Hindlimb muscle (tissue), 1 donor: ENCODE measurements at regions not wholly inside any gene's neighbourhood (a gene's known extent, or its start where the extent isn't known, plus 50 kb on each side); places are given as distances from the start of the nearest gene placed in this dataset.
"Not testable (repeated sequence)": the region's sequence is repeated elsewhere in the genome, so short reads cannot be mapped to it uniquely, and the experiment has no call there.

ENCODE experiments used
- DNase-seq: peaks from one replicate; pipeline ENCODE4 v3.0.0-alpha.2; 2013

DNA sequence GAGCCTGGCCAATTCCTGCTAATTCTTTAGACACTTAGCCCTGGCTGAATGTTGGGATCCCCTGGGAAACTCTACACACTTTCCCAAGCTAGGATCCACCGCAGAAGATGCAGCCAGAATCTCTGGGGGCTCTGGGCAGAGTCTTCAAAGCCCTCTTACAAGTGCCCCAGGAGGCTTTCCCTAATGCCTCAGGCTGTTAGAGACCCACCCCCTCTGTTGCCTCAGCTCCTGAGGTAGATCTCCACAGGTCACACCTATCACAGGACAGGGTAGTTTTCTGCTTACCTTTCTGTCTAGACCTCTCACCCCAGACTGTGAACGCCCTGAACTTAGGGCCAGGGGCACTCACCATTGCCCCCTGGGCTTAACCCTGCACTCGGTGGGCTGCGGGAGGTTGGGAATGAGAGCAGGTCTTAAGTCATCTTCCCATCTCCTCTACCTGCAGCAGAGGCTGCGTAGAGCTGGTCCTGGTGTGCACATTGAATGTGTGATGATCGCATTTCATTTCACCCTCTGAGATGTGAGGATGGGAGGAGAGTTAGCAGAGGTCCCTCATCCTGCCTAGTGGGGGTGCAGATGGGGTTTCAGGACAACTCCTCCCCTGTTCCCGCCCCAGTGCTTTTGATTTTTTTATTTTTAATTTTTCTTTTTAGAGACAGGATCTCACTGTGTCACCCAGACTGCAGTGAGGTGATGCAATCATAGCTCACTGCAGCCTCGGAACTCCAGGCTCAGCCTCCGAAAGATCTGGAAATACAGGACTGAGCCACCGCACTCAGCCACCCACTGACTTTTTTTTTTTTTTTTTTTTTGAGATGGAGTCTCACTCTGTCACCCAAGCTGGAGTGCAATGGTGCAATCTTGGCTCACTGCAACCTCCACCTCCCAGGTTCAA lies 89.0 kb upstream of the LHX1 start:
- no peak for DNase-seq

DNA sequence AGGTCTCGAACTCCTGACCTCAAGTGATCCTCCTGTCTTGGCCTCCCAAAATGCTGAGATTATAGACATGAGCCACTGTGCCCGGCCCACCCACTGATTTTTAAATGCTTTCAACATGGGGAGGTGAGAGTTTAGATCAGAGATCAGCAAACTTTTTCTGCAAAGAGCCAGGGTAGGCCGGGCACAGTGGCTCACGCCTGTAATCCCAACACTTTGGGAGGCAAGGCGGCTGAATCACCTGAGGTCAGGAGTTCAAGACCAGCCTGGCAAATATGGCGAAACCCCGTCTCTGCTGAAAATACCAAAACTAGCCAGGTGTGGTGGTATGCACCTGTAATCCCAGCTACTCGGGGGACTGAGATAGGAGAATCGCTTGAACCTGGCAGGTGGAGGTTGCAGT lies 88.3 kb upstream of the LHX1 start:
- DNase-seq: not testable (repeated sequence)

DNA sequence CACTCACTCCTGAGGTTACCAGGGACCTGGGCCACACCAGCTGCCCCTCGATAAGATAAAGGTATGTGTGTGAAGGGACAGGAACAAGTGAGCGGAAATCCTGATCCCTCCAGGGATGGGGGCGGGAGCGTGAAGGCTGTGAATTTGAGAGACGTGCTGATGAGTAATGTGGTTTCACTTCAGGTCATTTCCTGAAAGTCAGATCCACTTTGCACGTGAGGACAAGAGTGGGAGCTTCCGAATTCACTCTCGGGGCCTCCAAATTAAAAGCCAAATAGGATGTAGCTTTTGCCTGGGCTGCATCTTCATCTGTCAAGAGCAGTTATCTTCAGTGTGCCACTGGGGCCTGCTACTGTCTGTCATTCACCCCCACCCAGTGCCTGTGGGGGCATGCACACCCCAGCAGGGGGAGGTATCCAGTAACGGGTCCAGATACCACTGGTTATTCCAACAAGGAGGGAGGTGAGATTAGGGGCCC lies 87.4 kb upstream of the LHX1 start:
- DNase-seq: no peak

DNA sequence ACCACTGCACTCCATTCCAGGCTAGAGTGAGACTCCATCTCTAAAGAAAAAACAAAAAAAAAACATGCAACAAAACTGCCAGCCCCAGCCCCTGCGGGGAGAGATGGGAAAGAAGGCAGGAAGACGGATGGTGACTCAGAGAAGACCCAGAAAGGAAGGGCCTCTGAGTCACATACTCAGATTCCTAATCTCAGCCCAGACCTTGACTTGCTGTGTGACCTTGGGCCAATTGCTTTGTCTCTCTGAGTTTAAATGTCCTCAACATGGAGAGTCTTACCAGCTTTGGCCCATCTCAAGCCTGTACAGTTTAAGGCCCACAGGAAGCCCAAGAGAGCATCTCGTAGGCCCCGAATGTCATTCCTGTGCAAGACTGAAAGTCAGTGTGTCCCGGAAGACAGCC lies 86.5 kb upstream of the LHX1 start:
- DNase-seq: no peak

DNA sequence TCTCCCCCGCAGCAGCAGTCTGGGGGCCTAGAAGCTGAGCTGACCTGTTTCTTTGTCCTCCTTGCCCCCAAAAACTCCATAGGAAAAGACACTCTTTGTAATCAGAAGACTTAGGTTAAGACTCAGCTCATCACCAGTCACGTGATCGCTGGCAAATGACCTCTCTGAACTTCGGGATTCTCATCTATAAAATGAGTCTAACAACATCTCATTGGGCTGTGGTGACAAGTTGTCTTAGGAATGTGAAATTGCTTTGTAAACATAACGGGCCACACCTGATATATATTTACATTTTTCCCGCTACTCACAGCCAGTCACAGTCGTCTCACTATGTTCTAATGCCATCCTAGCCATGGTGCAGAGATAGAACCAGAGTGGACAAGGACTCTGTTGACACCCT lies 86.0 kb upstream of the LHX1 start:
- no peak for DNase-seq

DNA sequence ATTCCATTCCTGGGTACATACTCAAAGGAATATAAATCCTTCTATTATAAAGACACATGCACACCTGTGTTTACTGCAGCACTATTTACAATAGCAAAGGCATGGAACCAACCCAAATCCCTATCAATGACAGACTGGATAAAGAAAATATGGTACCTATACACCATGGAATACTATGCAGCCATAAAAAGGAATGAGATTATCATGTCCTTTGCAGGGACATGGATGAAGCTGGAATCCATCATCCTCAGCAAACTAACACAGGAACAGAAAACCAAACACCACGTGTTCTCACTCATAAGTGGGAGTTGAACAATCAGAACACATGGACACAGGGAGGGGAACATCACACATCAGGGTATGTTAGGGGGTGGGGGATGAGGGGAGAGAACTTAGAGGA lies 84.8 kb upstream of the LHX1 start:
- DNase-seq: not testable (repeated sequence)

DNA sequence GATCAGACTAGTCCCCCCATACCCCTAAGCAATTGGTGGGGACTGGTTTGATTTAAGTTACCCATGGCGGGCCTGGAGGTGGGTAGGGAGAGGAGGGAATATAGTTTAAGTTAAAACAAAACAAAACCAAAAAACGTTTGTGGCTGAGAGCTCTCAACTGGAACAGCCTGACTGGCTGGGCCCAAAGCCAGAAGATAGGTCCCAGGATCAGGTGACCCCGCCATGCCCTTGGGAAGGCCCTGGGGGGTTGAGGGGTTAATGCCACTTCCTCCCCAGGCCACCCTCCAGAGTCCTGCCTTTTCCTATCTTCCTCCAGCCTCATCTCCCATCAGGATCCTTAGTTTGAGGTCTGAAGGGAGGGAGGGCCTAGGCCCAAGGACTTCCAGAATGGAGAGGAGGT lies 82.3 kb upstream of the LHX1 start:
- no peak for DNase-seq

DNA sequence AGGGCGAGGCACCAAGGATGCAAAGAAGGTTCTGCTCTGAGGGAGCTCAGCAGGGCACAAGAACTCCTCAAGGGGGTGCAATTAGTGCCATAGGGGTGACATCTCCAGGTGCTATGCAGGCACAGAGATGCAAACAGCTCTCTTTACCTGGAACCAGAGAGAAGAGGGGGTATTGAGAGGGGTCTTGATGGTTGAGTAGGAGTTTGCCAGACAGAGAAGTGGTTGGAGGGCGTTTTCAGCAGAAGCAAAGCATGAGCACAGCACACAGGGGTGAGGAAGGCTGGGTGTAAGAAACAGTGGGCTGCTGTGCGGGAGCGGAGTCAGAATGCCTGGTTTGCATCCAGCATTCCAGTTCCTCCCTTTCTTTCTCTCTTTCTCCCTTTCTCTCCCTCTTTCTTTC lies 81.8 kb upstream of the LHX1 start:
- DNase-seq: no peak

DNA sequence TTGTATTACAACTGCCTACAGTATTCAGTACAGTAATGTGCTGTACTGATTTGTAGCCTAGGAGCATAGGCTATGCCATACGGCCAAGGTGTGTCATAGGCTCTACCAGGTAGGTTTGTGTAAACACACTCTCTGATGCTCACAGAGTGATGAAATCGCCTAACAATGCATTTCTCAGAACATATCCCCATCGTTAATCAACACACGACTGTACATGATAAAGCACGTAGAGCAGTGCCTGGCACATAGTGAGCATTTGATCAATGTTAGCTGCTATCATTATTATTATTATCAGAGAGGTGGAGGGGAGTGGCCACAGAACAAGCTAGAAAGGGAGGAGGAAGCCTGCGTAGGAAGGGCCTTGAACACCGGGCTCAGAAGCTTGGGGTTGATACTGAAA lies 81.1 kb upstream of the LHX1 start:
- DNase-seq: no peak

DNA sequence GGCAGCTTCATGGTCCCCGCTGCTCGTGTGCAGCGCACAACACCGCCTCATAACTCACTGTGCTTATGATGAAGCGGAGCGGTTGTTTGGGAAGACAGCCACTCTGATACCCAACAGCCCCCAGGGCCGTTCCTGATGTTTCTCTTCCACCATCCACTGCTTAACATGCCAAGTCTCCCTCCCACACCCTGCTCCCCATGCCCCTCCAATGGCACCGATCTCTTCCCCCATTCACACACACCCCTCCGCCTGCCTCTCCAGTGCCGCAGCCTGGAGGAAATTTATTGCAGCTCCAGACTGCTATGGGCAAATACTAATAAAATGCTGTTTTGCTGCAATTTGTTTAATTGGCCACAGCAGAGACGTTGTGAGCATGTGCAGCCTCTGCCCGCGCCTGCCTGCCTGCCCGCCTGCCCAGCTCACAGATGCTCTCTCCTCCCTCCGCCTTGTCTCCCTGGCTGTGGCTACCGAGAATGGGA lies 80.3 kb upstream of the LHX1 start:
- DNase-seq: no peak

DNA sequence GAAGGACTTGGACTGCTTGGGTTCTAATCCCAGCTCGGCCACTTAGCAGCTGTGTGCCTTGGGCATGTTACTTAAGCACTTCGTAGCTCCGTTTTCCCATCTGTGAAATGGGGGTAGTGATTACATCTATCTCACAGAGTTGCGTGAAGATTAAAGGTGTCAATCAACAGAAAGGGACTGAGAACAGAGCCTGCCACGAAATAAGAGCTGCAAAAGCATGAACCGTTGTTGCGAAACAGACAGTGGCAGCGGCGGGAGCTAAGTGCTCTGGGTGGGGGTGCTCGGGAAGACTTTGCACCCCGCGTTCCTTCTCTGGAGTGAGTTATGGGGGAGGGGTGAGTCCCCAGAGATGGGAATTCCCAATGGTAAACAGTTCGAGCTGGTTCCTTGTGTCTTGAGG lies 79.6 kb upstream of the LHX1 start:
- DNase-seq: no peak

DNA sequence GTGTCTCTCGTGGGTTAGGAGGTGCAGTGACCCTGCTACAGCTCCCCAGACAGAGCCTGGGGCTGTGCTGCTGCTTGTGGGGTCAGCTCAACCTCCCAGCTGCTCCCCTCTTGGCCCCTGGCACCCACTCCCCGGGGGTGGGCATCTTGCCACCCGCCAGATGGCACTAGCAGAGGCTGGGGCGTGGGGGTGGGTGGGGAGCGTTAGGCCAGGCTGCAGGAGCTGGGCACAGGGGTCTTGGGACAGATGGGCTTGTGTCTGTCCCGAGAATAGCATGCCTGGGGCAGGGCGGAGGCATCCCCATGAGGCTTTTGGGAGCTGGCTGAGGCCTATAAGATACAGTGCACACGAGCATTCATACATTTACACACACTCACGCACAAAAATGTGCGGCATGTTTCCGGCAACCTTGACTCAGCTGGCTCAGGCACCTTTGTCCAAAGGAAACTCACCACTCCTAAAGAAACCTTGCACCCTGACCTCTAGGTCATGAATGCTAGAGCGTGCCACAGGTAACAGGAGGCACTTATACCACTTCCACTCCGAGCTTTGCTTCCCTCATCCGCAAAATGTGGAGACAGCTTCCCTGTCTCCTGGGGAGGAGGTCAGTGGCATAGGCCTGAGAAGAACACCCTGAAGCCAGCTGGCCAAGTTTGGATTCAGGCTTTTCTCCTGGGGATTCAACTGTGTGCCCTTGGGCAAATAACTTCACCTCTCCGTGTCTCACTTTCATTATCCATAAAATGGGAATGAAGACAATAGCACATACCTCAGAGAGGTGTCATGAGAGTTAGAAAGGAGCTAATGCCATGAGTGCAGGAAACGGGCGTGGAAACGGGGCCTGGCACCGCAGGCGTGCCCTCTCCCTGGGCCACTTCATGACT lies 78.9 kb upstream of the LHX1 start:
- no peak for DNase-seq

DNA sequence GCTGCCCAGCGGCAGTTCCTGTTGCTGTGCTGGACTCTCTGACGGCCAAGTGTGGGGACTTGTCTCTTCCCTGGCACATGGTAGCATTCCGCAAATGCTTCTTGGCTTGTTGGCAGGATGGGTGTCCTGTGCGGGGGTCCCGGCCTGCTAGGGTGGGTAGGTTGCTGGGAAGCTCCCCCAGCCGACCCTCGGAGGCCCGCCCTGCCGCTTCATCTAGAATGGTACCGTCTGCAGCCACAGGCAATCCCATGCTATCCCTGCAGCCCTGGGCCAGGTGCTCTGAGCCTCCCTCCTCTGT lies 78.3 kb upstream of the LHX1 start:
- DNase-seq: no peak

DNA sequence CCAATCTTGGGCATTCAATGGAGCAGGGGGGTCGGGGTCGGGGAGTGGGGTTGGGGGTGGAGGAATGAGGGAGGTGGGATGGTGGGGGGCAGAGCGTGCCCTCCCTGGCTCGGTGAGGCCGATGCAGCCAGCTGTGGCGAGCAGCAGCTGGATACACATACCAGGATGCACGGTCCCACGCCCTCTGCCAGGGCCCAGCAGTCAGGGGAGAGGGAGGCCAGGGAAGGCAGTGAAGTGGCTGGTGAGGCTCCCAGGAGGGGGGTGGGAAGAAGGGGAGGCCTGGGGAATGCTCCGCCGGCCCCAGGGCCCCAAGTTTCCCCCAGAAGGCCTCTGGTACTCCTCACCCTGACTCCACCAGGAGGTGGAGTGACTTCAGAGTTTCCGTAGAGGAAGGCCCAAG lies 77.6 kb upstream of the LHX1 start:
- no peak for DNase-seq

DNA sequence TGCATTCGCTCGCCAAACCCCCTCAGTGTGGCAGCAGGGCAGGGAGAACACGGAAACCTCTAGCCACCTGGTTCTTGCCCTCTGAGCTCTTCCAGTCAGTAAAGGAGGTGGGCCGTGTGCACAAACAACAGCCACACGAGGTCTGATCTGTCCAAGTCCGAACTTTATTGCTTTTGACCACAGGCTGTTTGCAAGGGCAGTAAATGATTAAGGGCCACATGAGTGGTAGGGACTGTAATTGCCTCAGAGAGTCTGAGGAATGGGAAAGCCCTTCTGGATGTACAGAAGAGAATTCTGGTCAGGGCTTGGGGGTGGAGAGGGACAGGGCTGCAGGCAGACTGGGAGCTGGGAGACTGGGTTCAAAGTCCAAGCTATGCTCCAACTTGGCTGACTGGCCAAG lies 75.7 kb upstream of the LHX1 start:
- no peak for DNase-seq

DNA sequence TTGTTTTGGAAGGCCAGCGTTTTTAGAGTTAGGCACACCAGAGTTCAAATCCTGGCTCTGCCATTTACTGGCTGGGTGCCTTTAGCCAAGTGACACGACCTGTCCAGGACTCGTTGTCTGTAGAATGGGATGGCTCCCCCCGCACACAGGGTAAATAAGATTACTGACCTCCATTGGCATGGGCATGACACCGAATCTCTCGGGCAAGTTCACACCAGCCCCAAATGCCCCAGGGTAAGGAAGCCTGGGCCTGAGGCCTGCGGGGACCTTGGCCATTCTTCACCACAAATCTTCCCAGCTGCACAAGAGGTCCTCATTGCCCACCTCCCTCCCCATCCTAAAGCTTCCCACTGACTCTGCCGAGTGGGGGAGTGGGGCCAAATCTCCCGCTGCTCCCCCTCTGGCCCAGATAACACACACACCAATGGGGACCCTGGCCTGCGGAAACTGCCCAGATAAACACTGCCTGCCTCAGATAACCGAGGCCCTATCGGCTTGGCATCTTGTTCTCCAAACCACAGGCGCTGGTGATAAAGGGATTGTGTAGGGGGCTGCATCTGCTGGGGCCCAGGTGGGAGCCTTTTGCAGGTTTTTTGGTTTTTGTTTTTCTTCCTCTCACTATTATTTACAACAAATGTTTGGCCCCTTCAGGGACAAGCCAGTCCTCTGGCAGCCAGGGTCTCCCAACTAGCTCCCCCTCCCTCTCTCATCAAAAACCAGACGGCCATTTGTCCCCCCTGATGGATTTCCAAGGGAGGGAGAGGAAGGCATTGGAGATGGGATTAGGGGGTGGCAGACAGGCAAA lies 75.0 kb upstream of the LHX1 start:
- no peak for DNase-seq

DNA sequence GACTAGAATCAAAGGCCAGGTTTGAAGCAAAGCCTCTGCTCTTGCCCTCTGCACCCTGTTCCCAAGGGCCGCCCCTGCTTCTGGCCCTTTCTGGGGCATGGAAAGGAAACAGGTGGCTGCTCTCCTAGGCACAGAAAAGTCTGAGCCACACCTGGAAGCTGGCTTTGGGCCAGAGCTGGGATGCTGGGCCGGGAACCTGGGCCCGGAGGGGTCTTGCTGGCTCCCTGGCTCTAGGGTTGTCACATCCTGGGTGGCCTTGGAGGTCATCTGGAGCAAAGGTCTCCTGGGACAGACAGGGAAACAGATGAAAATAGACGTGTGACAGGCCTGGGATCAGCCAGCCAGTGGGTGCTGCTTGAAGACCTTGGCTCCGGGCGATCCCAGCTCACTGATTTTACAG lies 74.1 kb upstream of the LHX1 start:
- DNase-seq: no peak

DNA sequence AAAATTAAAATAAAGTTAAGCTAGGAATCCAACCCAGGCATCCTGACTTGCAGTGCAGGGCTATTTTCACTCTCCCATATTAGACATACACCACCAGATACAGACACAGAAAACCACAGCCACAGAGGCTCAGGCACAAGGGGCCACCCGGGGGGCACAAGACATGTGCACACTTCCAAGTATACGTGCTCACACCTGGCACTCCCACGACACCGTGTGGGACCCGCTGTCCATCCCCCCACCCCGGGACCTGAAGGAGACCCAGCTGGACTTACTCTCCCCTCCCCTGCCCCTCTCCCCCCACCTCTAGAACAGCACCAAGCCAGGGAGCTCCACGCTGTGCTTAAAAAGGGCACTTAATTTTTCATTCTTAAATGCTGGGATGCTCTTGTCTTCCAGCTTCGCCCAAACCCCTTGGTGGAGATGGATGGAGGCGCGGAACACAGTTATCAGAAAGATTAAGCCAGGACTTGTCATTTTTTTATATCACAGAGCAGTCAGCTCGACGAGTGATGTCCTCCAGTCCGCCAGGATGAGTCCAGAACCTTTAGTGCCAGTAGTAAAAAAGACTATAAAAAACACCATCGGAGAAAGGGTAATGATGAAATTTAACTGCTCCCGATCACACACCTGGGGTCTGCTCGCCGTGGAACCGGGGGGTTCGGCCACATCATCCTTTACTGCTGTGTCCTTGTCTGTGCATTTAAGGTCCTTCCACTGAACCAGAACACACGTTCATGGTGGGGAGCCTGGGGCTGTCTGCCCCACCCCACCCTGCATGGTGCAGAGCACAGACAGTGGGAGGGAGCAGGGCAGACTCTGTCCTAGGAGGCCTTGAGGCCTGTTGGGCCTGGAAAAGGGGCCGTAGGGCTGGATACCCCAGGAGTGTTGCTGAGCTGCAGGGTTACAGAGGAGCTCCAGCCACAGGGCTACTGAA lies 73.3 kb upstream of the LHX1 start:
- DNase-seq: no peak

DNA sequence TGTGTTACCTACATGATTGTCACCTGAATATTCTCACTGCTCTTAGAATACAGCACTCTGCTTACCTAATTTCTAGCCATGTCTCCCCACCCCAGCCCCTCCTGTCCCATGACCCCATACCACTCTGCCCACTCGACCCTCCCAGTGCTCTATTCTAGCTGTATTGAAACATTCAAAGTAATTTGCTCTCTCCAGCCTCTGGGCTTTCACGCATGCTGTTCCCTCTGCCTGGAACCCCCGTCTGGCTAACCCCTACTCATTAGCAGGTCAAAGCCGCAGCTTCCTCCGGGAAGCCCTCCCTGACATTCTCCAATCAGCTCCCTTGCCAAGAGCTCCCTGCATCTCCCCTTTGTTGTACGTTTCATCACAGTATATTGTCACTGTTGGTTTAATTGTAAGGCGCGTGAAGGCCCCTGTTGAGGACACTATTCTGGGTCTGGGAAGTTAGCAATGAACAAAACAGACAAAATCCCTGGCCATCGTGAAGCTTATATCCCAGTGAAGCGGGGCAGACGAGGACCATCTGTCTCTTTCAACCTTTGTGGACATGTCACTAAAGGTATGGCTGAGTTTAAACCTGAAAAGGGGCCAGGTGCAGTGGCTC lies 72.3 kb upstream of the LHX1 start:
- no peak for DNase-seq

DNA sequence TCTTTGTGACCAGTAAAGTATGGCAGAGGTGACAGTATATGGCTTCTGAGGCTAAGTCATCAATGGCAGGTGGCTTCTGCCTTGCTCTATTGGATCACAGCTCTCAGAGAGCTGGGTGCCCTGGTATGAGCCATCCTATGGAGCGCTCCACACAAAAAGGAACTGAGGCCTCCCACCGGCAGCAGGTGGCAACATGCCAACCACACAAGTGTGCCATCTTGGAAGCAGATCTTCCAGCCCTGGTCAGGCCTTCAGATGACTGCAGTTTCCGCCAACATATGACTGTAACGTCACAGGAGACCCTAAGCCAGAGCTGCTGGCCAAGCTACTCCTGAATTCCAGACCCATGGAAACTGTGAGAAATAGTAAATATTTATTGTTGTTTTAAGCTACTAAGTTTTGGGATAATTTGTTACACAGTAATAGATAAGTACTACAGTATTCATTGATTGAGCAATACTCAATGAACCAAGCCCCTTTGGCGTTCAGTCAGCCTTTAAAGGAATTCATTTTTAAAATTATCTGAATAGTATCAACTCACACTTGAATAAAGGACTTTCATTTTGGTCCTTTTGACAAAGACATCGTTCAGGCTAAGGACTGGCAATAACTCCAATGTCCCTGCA lies 69.4 kb upstream of the LHX1 start:
- no peak for DNase-seq

DNA sequence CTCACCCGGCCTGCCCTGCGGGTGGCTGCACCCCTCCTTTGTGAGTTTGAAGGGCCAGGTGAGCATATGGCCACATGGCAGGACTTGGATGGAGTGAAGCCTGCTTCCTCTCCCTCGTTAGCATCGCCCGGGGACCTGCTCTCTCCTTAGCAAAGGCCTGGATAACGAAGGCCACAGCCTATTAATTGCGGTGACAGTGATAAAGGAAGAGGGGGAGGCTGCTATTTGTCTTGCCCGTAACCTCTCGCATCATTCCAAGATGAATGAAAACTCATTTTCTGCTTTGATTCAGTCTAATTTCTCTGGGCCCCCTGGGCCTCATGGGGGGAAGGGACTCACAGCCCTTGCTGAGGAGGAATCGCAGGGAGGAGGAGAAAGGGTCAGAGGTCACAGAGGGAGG lies 68.5 kb upstream of the LHX1 start:
- no peak for DNase-seq
